IPS-18c (cell line): ENCODE measurements at regions not wholly inside any gene's neighbourhood (a gene's known extent, or its start where the extent isn't known, plus 50 kb on each side); places are given as distances from the start of the nearest gene placed in this dataset.

Experiments
- H3K4me3 ChIP-seq: 2 replicates; pipeline ENCODE4 v1.7.0; 2013; ENCODE audit warnings: low read depth, mild to moderate bottlenecking, low read length, moderate library complexity; ENCODE audit not compliant: insufficient read depth
- H3K9me3 ChIP-seq: one replicate; pipeline ENCODE4 v1.6.1; 2013; ENCODE audit warnings: mild to moderate bottlenecking, low read length, moderate library complexity; ENCODE audit not compliant: control insufficient read depth, insufficient read depth

GRCh38 chrX:39631276-39632229 is 466.2 kb downstream of the BCOR start:
- H3K9me3 ChIP-seq, result peaks cover 2% of the 10 kb centered on the region

GRCh38 chrX:39633293-39633692 is 464.5 kb downstream of the BCOR start:
- H3K9me3 ChIP-seq, result peaks cover 2% of the 10 kb centered on the region

More at GRCh38 chrX:39631276-39632229, 466.2 kb downstream of the BCOR start:
- H3K4me3 ChIP-seq, result no peak overlapping the region; the same call in 1 of the 2 replicates

GRCh38 chrX:39636481-39636880 is 461.3 kb downstream of the BCOR start:
- no peaks in the 10 kb centered on the region for H3K9me3 ChIP-seq
- no peak overlapping the region for H3K4me3 ChIP-seq

More at GRCh38 chrX:39633293-39633692, 464.5 kb downstream of the BCOR start:
- no peak overlapping the region for H3K4me3 ChIP-seq

GRCh38 chrX:39638526-39638925 is 459.2 kb downstream of the BCOR start:
- H3K9me3 ChIP-seq, result no peaks in the 10 kb centered on the region
- H3K4me3 ChIP-seq, result no peak overlapping the region

GRCh38 chrX:39639871-39640270 is 457.9 kb downstream of the BCOR start:
- Histone ChIP-seq H3K9me3 (no peaks in the 10 kb centered on the region), H3K4me3 (no peak overlapping the region)

GRCh38 chrX:39640866-39641265 is 456.9 kb downstream of the BCOR start:
- Histone ChIP-seq H3K4me3 (no peak overlapping the region), H3K9me3 (no peaks in the 10 kb centered on the region)

- Histone ChIP-seq H3K4me3 (no peak overlapping the region), H3K9me3 (no peaks in the 10 kb centered on the region)
These were observed 455.7 kb downstream of the BCOR start for GRCh38 chrX:39642071-39642470.

- Histone ChIP-seq H3K4me3 (no peak overlapping the region), H3K9me3 (no peaks in the 10 kb centered on the region)
These were observed 454.2 kb downstream of the BCOR start for GRCh38 chrX:39643550-39643949.

GRCh38 chrX:39645178-39645895 is 452.4 kb downstream of the BCOR start:
- no peak overlapping the region for H3K4me3 ChIP-seq

GRCh38 chrX:39648548-39649254 is 449.1 kb downstream of the BCOR start:
- Histone ChIP-seq H3K9me3 (no peaks in the 10 kb centered on the region), H3K4me3 (no peak overlapping the region)

More at GRCh38 chrX:39645178-39645895, 452.4 kb downstream of the BCOR start:
- no peaks in the 10 kb centered on the region for H3K9me3 ChIP-seq

GRCh38 chrX:39650768-39651347 is 446.9 kb downstream of the BCOR start:
- no peak overlapping the region for H3K4me3 ChIP-seq

GRCh38 chrX:39652336-39652735 is 445.4 kb downstream of the BCOR start:
- Histone ChIP-seq H3K9me3 (no peaks in the 10 kb centered on the region), H3K4me3 (no peak overlapping the region)

More at GRCh38 chrX:39650768-39651347, 446.9 kb downstream of the BCOR start:
- H3K9me3 ChIP-seq, result no peaks in the 10 kb centered on the region

- Histone ChIP-seq H3K9me3 (no peaks in the 10 kb centered on the region), H3K4me3 (no peak overlapping the region)
These were observed 444.1 kb downstream of the BCOR start for GRCh38 chrX:39653691-39654090.

- H3K4me3 ChIP-seq, result no peak overlapping the region
- H3K9me3 ChIP-seq, result no peaks in the 10 kb centered on the region
These were observed 443.4 kb downstream of the BCOR start for GRCh38 chrX:39654183-39654925.

GRCh38 chrX:39654952-39655351 is 442.8 kb downstream of the BCOR start:
- H3K9me3 ChIP-seq, result no peaks in the 10 kb centered on the region
- H3K4me3 ChIP-seq, result no peak overlapping the region

GRCh38 chrX:39661116-39661907 is 436.4 kb downstream of the BCOR start:
- H3K9me3 ChIP-seq, result no peaks in the 10 kb centered on the region
- no peak overlapping the region for H3K4me3 ChIP-seq
